ENCODE measurements at regions not wholly inside any gene's neighbourhood (a gene's known extent, or its start where the extent isn't known, plus 50 kb on each side); places are given as distances from the start of the nearest gene placed in this dataset.

- Histone ChIP-seq H2AFZ (ENCODE audit: low read depth, low read length) (no peak overlapping the region), H3K4me1 (ENCODE audit: insufficient read depth, low read length) (no peaks in the 10 kb centered on the region), H3K27me3 (ENCODE audit: insufficient read depth, low read length) (no peaks in the 10 kb centered on the region), H3K4me3 (ENCODE audit: low read length) (no peak overlapping the region), H3K9me3 (ENCODE audit: low read length) (no peaks in the 10 kb centered on the region), H3K36me3 (ENCODE audit: insufficient read depth, low read length) (no peaks in the 10 kb centered on the region)
Observed at GRCh38 chr9:87063246-87063645, 115.9 kb upstream of the GAS1 start.

GRCh38 chr9:87063871-87064270 is 116.6 kb upstream of the GAS1 start:
- Histone ChIP-seq H3K36me3 (ENCODE audit: insufficient read depth, low read length) (no peaks in the 10 kb centered on the region), H3K4me1 (ENCODE audit: insufficient read depth, low read length) (no peaks in the 10 kb centered on the region), H3K4me3 (ENCODE audit: low read length) (no peak overlapping the region), H3K27me3 (ENCODE audit: insufficient read depth, low read length) (no peaks in the 10 kb centered on the region), H2AFZ (ENCODE audit: low read depth, low read length) (no peak overlapping the region), H3K9me3 (ENCODE audit: low read length) (no peaks in the 10 kb centered on the region)

- no peaks in the 10 kb centered on the region for H3K9me3 ChIP-seq (ENCODE audit: low read length)
- H3K4me1 ChIP-seq (ENCODE audit: insufficient read depth, low read length) = no peaks in the 10 kb centered on the region
- no peaks in the 10 kb centered on the region for H3K27me3 ChIP-seq (ENCODE audit: insufficient read depth, low read length)
- H3K36me3 ChIP-seq (ENCODE audit: insufficient read depth, low read length) = no peaks in the 10 kb centered on the region
- no peak overlapping the region for H3K4me3 ChIP-seq (ENCODE audit: low read length)
- no peak overlapping the region for H2AFZ ChIP-seq (ENCODE audit: low read depth, low read length)
Observed at GRCh38 chr9:87064311-87064710, 117.0 kb upstream of the GAS1 start.

- no peaks in the 10 kb centered on the region for H3K9me3 ChIP-seq (ENCODE audit: low read length)
- no peaks in the 10 kb centered on the region for H3K27me3 ChIP-seq (ENCODE audit: insufficient read depth, low read length)
- H2AFZ ChIP-seq (ENCODE audit: low read depth, low read length) = no peak overlapping the region
- H3K4me1 ChIP-seq (ENCODE audit: insufficient read depth, low read length) = no peaks in the 10 kb centered on the region
- H3K4me3 ChIP-seq (ENCODE audit: low read length) = no peak overlapping the region
- no peaks in the 10 kb centered on the region for H3K36me3 ChIP-seq (ENCODE audit: insufficient read depth, low read length)
Observed at GRCh38 chr9:87065981-87066380, 118.7 kb upstream of the GAS1 start.

- Histone ChIP-seq H3K4me1 (ENCODE audit: insufficient read depth, low read length) (no peaks in the 10 kb centered on the region), H3K4me3 (ENCODE audit: low read length) (no peak overlapping the region), H2AFZ (ENCODE audit: low read depth, low read length) (no peak overlapping the region), H3K36me3 (ENCODE audit: insufficient read depth, low read length) (no peaks in the 10 kb centered on the region), H3K9me3 (ENCODE audit: low read length) (no peaks in the 10 kb centered on the region), H3K27me3 (ENCODE audit: insufficient read depth, low read length) (no peaks in the 10 kb centered on the region)
Observed at GRCh38 chr9:87067426-87067825, 120.1 kb upstream of the GAS1 start.

- Histone ChIP-seq H3K9me3 (ENCODE audit: low read length) (no peaks in the 10 kb centered on the region), H3K36me3 (ENCODE audit: insufficient read depth, low read length) (no peaks in the 10 kb centered on the region), H3K4me1 (ENCODE audit: insufficient read depth, low read length) (no peaks in the 10 kb centered on the region), H3K27me3 (ENCODE audit: insufficient read depth, low read length) (no peaks in the 10 kb centered on the region), H3K4me3 (ENCODE audit: low read length) (no peak overlapping the region), H2AFZ (ENCODE audit: low read depth, low read length) (no peak overlapping the region)
Observed at GRCh38 chr9:87068177-87068840, 121.0 kb upstream of the GAS1 start.

- Histone ChIP-seq H3K4me3 (ENCODE audit: low read length) (no peak overlapping the region), H3K36me3 (ENCODE audit: insufficient read depth, low read length) (no peaks in the 10 kb centered on the region), H3K9me3 (ENCODE audit: low read length) (no peaks in the 10 kb centered on the region), H3K4me1 (ENCODE audit: insufficient read depth, low read length) (no peaks in the 10 kb centered on the region), H3K27me3 (ENCODE audit: insufficient read depth, low read length) (no peaks in the 10 kb centered on the region), H2AFZ (ENCODE audit: low read depth, low read length) (no peak overlapping the region)
Observed at GRCh38 chr9:87069690-87070089, 122.4 kb upstream of the GAS1 start.

- H3K36me3 ChIP-seq (ENCODE audit: insufficient read depth, low read length) = no peaks in the 10 kb centered on the region
- no peak overlapping the region for H2AFZ ChIP-seq (ENCODE audit: low read depth, low read length)
- no peaks in the 10 kb centered on the region for H3K9me3 ChIP-seq (ENCODE audit: low read length)
- H3K27me3 ChIP-seq (ENCODE audit: insufficient read depth, low read length) = no peaks in the 10 kb centered on the region
- H3K4me3 ChIP-seq (ENCODE audit: low read length) = no peak overlapping the region
- no peaks in the 10 kb centered on the region for H3K4me1 ChIP-seq (ENCODE audit: insufficient read depth, low read length)
Observed at GRCh38 chr9:87070336-87070735, 123.0 kb upstream of the GAS1 start.

- H3K9me3 ChIP-seq (ENCODE audit: low read length) = no peaks in the 10 kb centered on the region
- no peaks in the 10 kb centered on the region for H3K36me3 ChIP-seq (ENCODE audit: insufficient read depth, low read length)
- H3K4me1 ChIP-seq (ENCODE audit: insufficient read depth, low read length) = no peaks in the 10 kb centered on the region
Observed at GRCh38 chr9:87071473-87071872, 124.2 kb upstream of the GAS1 start.

GRCh38 chr9:87073692-87074091 is 126.4 kb upstream of the GAS1 start:
- Histone ChIP-seq H3K36me3 (ENCODE audit: insufficient read depth, low read length) (no peaks in the 10 kb centered on the region), H3K27me3 (ENCODE audit: insufficient read depth, low read length) (no peaks in the 10 kb centered on the region), H3K4me3 (ENCODE audit: low read length) (no peak overlapping the region), H3K9me3 (ENCODE audit: low read length) (no peaks in the 10 kb centered on the region), H3K4me1 (ENCODE audit: insufficient read depth, low read length) (no peaks in the 10 kb centered on the region), H2AFZ (ENCODE audit: low read depth, low read length) (no peak overlapping the region)

More at GRCh38 chr9:87071473-87071872, 124.2 kb upstream of the GAS1 start:
- Histone ChIP-seq H2AFZ (ENCODE audit: low read depth, low read length) (no peak overlapping the region), H3K27me3 (ENCODE audit: insufficient read depth, low read length) (no peaks in the 10 kb centered on the region), H3K4me3 (ENCODE audit: low read length) (no peak overlapping the region)

GRCh38 chr9:87075537-87075936 is 128.2 kb upstream of the GAS1 start:
- no peaks in the 10 kb centered on the region for H3K9me3 ChIP-seq (ENCODE audit: low read length)

GRCh38 chr9:87076825-87077224 is 129.5 kb upstream of the GAS1 start:
- Histone ChIP-seq H3K9me3 (ENCODE audit: low read length) (no peaks in the 10 kb centered on the region), H3K27me3 (ENCODE audit: insufficient read depth, low read length) (no peaks in the 10 kb centered on the region)

More at GRCh38 chr9:87075537-87075936, 128.2 kb upstream of the GAS1 start:
- no peaks in the 10 kb centered on the region for H3K27me3 ChIP-seq (ENCODE audit: insufficient read depth, low read length)
- no peak overlapping the region for H2AFZ ChIP-seq (ENCODE audit: low read depth, low read length)
- no peak overlapping the region for H3K4me3 ChIP-seq (ENCODE audit: low read length)
- H3K4me1 ChIP-seq (ENCODE audit: insufficient read depth, low read length) = no peaks in the 10 kb centered on the region
- no peaks in the 10 kb centered on the region for H3K36me3 ChIP-seq (ENCODE audit: insufficient read depth, low read length)

GRCh38 chr9:87077986-87078385 is 130.7 kb upstream of the GAS1 start:
- H3K36me3 ChIP-seq (ENCODE audit: insufficient read depth, low read length) = no peaks in the 10 kb centered on the region

More at GRCh38 chr9:87076825-87077224, 129.5 kb upstream of the GAS1 start:
- no peak overlapping the region for H2AFZ ChIP-seq (ENCODE audit: low read depth, low read length)
- H3K4me3 ChIP-seq (ENCODE audit: low read length) = no peak overlapping the region
- no peaks in the 10 kb centered on the region for H3K4me1 ChIP-seq (ENCODE audit: insufficient read depth, low read length)
- H3K36me3 ChIP-seq (ENCODE audit: insufficient read depth, low read length) = no peaks in the 10 kb centered on the region

More at GRCh38 chr9:87077986-87078385, 130.7 kb upstream of the GAS1 start:
- Histone ChIP-seq H3K9me3 (ENCODE audit: low read length) (no peaks in the 10 kb centered on the region), H2AFZ (ENCODE audit: low read depth, low read length) (no peak overlapping the region), H3K4me1 (ENCODE audit: insufficient read depth, low read length) (no peaks in the 10 kb centered on the region), H3K27me3 (ENCODE audit: insufficient read depth, low read length) (no peaks in the 10 kb centered on the region), H3K4me3 (ENCODE audit: low read length) (no peak overlapping the region)

Measured in neuron (in vitro differentiated cells).